ENCODE measurements at regions not wholly inside any gene's neighbourhood (a gene's known extent, or its start where the extent isn't known, plus 50 kb on each side); places are given as distances from the start of the nearest gene placed in this dataset.
"Not testable (repeated sequence)": the region's sequence is repeated elsewhere in the genome, so short reads cannot be mapped to it uniquely, and the experiment has no call there.

DNA sequence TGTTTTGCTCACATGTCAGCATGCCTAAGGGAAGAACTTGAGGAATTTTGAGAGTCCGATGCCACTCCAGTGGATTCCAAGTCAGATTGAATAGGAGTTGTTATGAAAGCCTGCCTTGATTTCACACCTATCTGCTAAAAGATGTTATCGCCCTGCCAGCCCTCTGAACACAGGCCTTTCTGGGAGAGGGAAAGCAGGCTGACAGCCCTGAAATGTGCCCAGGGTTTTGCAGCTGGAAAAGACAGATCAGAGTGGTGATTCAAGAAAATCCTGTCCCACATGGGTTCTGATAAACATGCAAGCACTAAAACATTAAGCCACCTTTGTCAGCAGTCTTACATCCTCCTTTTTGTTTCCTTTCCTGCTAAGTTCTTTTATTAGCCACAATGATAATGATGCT is 1752.9 kb upstream of the CELF4 start:
- H3K27ac ChIP-seq, result no peak overlapping the region
- DNase-seq, result no peak

DNA sequence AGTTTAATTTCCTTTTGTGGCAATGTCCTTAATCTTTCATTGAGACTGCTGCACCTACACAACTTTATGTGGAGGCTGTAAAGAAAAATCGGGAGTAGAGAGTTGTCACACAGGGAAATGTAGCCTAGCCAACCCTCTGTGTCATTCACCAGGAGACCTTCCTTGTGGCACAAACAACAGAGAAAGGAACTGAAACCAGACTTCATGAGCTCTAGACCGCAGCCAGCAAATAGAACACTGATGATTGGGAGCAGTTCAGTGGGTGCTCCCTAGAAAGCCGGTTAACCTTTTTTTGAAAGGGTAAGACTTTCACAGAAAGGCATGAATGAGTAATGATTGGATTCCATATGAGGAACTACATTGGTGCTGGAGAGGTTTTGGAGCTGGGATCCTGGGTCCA is 1752.4 kb upstream of the CELF4 start:
- no peak for DNase-seq
- Histone ChIP-seq H3K4me1 (no peaks in the 10 kb centered on the region), H3K9me3 (no peaks in the 10 kb centered on the region), H3K27me3 (no peaks in the 10 kb centered on the region), H3K27ac (no peak overlapping the region), H3K36me3 (no peaks in the 10 kb centered on the region), H3K4me3 (no peak overlapping the region)
- TF ChIP-seq, protein P1, sequence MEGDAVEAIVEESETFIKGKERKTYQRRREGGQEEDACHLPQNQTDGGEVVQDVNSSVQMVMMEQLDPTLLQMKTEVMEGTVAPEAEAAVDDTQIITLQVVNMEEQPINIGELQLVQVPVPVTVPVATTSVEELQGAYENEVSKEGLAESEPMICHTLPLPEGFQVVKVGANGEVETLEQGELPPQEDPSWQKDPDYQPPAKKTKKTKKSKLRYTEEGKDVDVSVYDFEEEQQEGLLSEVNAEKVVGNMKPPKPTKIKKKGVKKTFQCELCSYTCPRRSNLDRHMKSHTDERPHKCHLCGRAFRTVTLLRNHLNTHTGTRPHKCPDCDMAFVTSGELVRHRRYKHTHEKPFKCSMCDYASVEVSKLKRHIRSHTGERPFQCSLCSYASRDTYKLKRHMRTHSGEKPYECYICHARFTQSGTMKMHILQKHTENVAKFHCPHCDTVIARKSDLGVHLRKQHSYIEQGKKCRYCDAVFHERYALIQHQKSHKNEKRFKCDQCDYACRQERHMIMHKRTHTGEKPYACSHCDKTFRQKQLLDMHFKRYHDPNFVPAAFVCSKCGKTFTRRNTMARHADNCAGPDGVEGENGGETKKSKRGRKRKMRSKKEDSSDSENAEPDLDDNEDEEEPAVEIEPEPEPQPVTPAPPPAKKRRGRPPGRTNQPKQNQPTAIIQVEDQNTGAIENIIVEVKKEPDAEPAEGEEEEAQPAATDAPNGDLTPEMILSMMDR (IDR thresholded peaks at IDR 0.05), result no peak
- TF ChIP-seq POLR2A (IDR thresholded peaks at IDR 0.05), result no peak

More for the DNA sequence above, 1752.9 kb upstream of the CELF4 start:
- no peaks in the 10 kb centered on the region for H3K27me3 ChIP-seq
- H3K4me3 ChIP-seq, result no peak overlapping the region
- no peaks in the 10 kb centered on the region for H3K4me1 ChIP-seq
- H3K9me3 ChIP-seq, result no peaks in the 10 kb centered on the region
- no peak for TF ChIP-seq POLR2A (IDR thresholded peaks at IDR 0.05)
- TF ChIP-seq, protein P1 (IDR thresholded peaks at IDR 0.05), result no peak
- H3K36me3 ChIP-seq, result no peaks in the 10 kb centered on the region

DNA sequence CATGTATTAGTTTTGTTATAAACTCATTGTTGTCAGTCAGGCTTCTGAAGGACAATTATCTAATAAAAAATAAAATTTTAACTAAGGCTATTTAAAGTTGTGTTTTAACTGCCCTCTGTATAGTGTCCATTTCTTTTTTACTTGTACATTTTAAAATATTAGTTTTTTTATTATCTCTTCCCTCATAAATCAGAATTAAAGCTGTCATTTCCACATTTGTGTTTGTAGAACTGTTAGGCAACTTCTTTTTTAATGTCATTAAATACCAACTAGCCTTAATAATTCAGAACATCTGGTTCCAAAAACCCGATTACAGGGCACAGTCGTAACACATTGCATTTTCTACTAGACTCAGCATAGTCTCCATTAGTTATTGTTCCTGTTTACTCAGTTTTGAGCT is 1749.0 kb upstream of the CELF4 start:
- no peaks in the 10 kb centered on the region for H3K27me3 ChIP-seq

GRCh38 chr18:39313992-39314391 is 1748.4 kb upstream of the CELF4 start:
- no peaks in the 10 kb centered on the region for H3K9me3 ChIP-seq
- no peaks in the 10 kb centered on the region for H3K27me3 ChIP-seq
- no peaks in the 10 kb centered on the region for H3K4me1 ChIP-seq
- no peak overlapping the region for H3K27ac ChIP-seq
- no peak overlapping the region for H3K4me3 ChIP-seq
- no peaks in the 10 kb centered on the region for H3K36me3 ChIP-seq
- TF ChIP-seq, protein P1 (IDR thresholded peaks at IDR 0.05), result no peak
- no peak for TF ChIP-seq POLR2A (IDR thresholded peaks at IDR 0.05)
- no peak for DNase-seq

More for the DNA sequence above, 1749.0 kb upstream of the CELF4 start:
- no peaks in the 10 kb centered on the region for H3K36me3 ChIP-seq
- no peaks in the 10 kb centered on the region for H3K4me1 ChIP-seq
- no peak overlapping the region for H3K4me3 ChIP-seq
- no peak for DNase-seq
- no peak overlapping the region for H3K27ac ChIP-seq
- TF ChIP-seq, protein P1 (IDR thresholded peaks at IDR 0.05), result no peak
- TF ChIP-seq POLR2A (IDR thresholded peaks at IDR 0.05), result no peak
- no peaks in the 10 kb centered on the region for H3K9me3 ChIP-seq

GRCh38 chr18:39311111-39311712 is 1745.6 kb upstream of the CELF4 start:
- no peak overlapping the region for H3K4me3 ChIP-seq
- DNase-seq, result no peak
- TF ChIP-seq POLR2A (IDR thresholded peaks at IDR 0.05), result no peak
- TF ChIP-seq, protein P1 (IDR thresholded peaks at IDR 0.05), result no peak
- no peak overlapping the region for H3K27ac ChIP-seq
- no peaks in the 10 kb centered on the region for H3K9me3 ChIP-seq
- H3K4me1 ChIP-seq, result no peaks in the 10 kb centered on the region
- H3K27me3 ChIP-seq, result no peaks in the 10 kb centered on the region
- H3K36me3 ChIP-seq, result no peaks in the 10 kb centered on the region

GRCh38 chr18:39308931-39309521 is 1743.4 kb upstream of the CELF4 start:
- H3K4me3 ChIP-seq, DNase-seq, H3K27ac ChIP-seq, H3K27me3 ChIP-seq, H3K4me1 ChIP-seq, H3K9me3 ChIP-seq, H3K36me3 ChIP-seq: not testable (repeated sequence)

All from Peyer's patch (tissue), 4 donors.